ENCODE measurements at regions not wholly inside any gene's neighbourhood (a gene's known extent, or its start where the extent isn't known, plus 50 kb on each side); places are given as distances from the start of the nearest gene placed in this dataset.
"Not testable (repeated sequence)": the region's sequence is repeated elsewhere in the genome, so short reads cannot be mapped to it uniquely, and the experiment has no call there.

DNA sequence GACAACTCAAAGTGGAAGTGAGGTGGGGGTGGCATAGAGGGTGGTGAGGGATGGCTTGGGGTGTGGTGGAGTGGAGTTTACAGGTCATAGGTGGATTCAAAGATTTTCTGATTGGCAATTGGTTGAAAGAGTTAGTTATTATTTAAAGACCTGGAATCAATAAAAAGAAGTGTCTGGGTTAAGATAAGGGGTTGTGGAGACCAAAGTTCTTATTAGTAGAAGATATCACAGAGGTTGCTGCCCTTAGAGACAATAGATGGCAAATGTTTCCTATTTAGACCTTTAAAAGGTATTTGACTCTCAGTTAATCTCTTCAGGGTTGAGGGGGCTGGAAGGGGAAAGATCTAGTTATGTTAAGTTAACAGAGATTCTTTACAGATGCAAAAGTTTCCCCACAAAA, 412.3 kb upstream of the TBL1XR1 start:
- no peak for FAIRE-seq

GRCh38 chr3:177610262-177610661, 413.0 kb upstream of the TBL1XR1 start:
- no peak for FAIRE-seq

GRCh38 chr3:177610686-177611633, 413.7 kb upstream of the TBL1XR1 start:
- FAIRE-seq = no peak

DNA sequence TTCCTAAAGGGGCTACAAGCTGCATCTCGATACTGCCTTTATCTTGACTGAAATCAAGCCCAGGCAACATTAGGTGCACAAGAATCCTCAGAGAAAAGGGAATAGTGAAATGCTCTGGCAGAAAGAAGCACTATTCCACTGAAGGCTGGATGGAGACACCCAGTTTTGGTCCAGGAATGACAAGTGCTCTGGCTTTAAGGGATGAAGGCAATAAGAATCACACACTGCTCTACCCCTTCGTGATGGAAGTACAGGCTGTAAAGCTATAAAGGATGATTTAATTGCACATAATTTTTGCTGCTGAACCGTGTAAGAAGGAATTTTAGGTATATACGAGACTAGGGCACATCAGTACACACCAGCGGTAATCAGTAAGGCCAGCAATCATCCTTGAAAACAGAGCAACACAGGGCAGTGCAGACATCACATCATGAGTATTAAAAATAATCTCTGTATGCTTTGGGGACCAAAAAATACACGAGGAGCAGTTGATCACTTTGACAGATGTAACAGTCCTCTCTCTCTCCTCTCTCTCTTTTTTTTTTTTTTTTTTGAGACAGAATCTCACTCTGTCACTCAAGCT, 414.6 kb upstream of the TBL1XR1 start:
- FAIRE-seq = no peak

- no peak for FAIRE-seq
Observed at GRCh38 chr3:177613901-177614300, 416.6 kb upstream of the TBL1XR1 start.

- no peak for FAIRE-seq
Observed at GRCh38 chr3:177615015-177615414, 417.7 kb upstream of the TBL1XR1 start.

GRCh38 chr3:177618873-177619733, 421.8 kb upstream of the TBL1XR1 start:
- FAIRE-seq = no peak

- no peak for FAIRE-seq
Observed at GRCh38 chr3:177620073-177620472, 422.8 kb upstream of the TBL1XR1 start.

DNA sequence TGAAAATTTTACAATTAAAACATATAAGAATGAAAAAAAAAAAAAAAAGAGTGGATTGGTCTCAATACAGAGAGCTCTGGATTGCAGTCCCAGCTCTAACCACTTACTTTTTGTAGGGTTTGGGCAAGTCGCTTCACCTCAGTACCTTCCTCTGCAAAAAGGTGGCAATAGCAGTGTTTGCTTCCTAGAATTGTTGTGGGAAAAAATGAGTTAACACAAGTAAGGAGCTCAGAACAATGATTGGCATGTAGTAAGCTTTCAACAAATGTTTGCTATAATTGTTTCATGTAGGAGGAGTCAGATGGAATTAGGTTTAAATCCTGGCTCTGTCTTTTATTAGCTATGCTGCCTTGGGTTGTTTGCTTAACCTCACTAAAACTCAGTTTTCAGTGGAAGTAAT, 425.2 kb upstream of the TBL1XR1 start:
- no peak for FAIRE-seq

DNA sequence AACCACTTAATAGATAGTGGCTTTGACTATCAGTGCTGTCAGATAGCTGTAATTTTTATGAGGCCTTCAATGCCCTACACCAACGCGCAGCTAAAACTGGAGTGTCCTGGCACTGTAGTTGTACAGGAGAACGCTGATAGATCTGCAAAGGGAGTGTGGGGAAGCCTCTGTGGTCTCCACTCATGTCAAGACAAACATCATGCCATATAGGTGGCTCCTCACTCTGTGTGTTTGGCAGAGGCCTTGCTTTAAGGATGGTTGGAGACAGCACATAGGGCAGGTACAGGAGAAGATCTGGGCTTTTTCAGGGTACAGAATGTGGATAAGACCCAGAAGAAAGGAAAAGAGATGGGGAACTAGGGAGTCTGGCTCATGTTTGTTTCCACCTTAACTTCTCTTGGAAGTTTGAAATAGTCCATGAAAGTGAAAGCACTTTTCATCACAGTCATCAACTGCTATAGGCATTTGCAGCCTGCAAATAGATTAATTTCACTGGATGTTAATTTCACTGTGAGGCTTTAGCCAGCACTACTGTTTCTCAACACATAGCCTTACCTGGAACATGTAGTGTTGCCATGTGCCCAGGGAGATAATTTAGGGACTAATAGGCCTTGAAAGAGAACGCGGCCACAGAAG, 425.8 kb upstream of the TBL1XR1 start:
- no peak for FAIRE-seq

- FAIRE-seq = no peak
Observed at GRCh38 chr3:177624528-177625495, 427.5 kb upstream of the TBL1XR1 start.

DNA sequence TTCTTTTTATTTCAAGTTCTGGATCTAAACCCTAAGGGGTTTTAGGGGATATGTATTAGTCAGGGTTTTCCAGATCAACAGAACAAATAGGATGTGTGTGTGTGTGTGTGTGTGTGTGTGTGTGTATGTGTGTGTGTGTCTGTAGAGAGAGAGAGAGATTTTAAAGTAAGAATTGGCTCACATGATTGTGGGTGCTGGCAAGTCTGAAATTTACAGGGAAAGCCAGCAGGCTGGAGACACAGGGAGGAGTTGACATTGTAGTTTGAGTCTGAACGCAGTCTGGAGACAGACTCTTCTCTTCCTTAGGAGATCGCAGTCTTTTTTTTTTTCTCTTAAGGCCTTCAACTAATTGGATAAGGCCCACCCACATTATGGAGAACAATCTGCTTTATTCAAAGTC, 428.8 kb upstream of the TBL1XR1 start:
- FAIRE-seq = no peak

GRCh38 chr3:177628095-177628719, 430.9 kb upstream of the TBL1XR1 start:
- FAIRE-seq = not testable (repeated sequence)

GRCh38 chr3:177629276-177629675, 432.0 kb upstream of the TBL1XR1 start:
- FAIRE-seq = no peak

DNA sequence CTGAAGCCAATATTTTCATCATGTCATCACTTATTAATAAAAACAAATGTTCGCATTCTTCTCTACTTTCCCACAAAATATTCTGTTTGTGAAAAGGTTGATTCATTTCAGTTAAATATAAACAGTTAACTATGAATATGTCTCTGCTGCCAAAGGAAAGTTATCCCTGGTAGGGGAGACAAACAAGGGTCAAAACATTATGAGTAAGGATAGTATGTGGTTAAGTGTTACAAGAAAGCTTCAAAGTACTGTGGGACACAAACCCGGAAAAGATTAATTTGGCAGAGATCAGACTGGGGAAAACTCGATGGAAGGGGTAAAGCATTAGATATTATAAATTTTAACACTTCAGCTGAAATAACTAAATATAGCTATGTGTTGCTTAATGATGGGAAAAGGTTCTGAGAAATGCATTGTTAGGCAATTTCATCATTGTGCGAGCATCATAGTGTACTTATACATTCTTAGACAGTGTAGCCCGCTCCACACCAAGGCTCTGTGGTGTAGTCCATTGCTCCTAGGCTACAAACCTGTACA, 436.5 kb upstream of the TBL1XR1 start:
- FAIRE-seq = no peak

DNA sequence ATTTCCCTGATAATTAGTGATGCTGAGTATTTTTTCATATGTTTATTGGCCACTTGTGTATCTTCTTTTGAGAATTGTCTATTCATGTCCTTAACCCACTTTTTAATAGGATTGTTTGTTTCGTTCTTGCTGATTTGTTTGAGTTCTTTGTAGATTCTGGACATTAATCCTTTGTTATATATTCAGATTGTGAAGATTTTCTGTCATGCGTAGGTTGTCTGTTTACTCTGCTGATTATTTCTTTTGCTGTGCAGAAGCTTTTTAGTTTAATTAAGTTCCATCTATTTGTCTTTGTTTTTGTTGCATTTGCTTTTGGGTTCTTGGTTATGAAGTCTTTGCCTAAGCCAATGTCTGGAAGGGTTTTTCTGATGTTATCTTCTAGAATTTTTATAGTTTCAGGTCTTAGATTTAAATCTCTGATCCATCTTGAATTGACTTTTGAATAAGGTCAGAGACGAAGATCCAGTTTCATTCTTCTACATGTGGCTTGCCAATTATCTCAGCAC, 438.4 kb upstream of the TBL1XR1 start:
- not testable (repeated sequence) for FAIRE-seq

GRCh38 chr3:177640319-177640965, 443.2 kb upstream of the TBL1XR1 start:
- FAIRE-seq = no peak

DNA sequence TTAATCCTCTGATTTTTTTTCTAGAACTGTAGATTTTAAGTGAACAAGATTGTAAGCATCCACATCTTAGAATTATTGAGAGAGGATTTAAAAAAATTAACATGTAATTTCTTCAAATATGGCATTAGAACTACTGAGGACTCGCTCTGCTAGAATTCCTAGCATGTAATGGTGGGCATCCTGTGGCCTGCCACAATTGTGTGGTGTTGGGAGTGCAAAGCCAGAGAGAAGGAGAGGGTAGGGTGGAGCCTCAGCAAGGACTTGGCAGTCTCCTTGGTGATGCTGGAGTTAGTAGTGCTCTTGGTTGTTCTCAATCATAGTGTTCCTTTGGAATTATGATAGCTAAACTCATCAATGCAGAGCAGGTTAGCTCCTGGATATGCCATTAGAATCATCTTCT, 443.9 kb upstream of the TBL1XR1 start:
- no peak for FAIRE-seq

- no peak for FAIRE-seq
Observed at GRCh38 chr3:177642042-177642803, 444.9 kb upstream of the TBL1XR1 start.

DNA sequence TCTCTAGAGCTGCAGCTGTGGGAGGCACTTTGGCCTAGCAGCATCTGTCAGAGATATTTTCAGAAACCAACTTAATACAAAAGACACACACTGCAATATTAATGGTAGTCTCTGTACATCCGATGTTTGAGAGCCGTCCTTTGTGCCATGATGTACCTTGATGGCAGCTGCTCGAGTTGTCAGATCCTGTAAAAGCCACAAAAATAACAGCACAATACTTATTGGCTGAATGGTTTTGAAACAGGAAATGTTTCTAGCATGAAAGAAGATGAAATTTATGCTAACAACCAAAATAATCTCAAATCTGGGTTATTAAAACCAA, 445.5 kb upstream of the TBL1XR1 start:
- no peak for FAIRE-seq

All from A204.1 (cell line).